Fibroblast of villous mesenchyme (primary cell): ENCODE measurements at regions not wholly inside any gene's neighbourhood (a gene's known extent, or its start where the extent isn't known, plus 50 kb on each side); places are given as distances from the start of the nearest gene placed in this dataset.

Experiments used
- DNase-seq: peaks from one replicate; pipeline ENCODE4 v3.0.0-alpha.2; 2010; ENCODE audit warnings: low read depth
- H3K4me3 ChIP-seq: 2 replicates; pipeline ENCODE4 v1.5.1; 2011; ENCODE audit warnings: low read depth, mild to moderate bottlenecking, low read length
- TF ChIP-seq, protein P1 (sequence below): IDR thresholded peaks from 2 replicates; pipeline ENCODE4 v1.5.1; 2012; ENCODE audit warnings: low read depth, mild to moderate bottlenecking, low read length; ENCODE audit not compliant: insufficient read depth

DNA sequence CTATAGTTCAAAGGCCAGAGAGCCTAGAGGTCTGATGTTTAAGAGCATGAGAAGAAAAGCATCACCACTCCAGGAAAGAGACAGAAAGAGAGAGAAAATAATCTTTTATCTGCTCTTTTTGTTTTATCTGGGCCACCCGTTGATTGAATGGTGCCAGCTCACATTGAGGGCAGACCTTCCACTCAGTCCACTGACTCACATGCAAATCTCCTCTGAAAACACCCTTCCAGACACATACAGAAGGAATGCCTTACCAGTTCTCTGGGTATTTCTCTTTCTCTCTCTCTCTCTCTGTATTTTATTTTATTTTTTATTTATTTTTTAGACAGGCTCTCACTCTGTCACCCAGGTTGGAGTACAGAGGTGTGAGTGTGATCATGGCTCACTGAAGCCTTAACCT, 252.5 kb downstream of the DTHD1 start:
- TF ChIP-seq, protein P1, sequence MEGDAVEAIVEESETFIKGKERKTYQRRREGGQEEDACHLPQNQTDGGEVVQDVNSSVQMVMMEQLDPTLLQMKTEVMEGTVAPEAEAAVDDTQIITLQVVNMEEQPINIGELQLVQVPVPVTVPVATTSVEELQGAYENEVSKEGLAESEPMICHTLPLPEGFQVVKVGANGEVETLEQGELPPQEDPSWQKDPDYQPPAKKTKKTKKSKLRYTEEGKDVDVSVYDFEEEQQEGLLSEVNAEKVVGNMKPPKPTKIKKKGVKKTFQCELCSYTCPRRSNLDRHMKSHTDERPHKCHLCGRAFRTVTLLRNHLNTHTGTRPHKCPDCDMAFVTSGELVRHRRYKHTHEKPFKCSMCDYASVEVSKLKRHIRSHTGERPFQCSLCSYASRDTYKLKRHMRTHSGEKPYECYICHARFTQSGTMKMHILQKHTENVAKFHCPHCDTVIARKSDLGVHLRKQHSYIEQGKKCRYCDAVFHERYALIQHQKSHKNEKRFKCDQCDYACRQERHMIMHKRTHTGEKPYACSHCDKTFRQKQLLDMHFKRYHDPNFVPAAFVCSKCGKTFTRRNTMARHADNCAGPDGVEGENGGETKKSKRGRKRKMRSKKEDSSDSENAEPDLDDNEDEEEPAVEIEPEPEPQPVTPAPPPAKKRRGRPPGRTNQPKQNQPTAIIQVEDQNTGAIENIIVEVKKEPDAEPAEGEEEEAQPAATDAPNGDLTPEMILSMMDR, result no peak

DNA sequence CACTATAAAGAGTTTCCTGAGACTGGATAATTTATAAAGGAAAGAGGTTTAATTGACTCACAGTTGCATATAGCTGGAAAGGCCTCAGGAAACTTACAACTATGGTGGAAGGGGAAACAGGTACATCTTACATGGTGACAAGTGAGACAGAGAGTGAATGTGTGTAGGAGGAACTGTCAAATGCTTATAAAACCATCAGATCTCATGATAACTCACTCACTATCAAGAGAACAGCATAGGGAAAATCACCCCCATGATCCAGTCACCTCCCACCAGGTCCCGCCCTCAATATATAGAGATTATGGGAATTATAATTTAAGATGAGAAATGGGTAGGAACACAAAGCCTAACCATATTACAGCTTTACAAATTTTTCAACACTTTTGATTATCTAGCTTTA, 266.0 kb downstream of the DTHD1 start:
- H3K4me3 ChIP-seq, result no peak overlapping the region
- TF ChIP-seq, protein P1, result no peak
- DNase-seq, result no peak

More for the DNA sequence above, 252.5 kb downstream of the DTHD1 start:
- H3K4me3 ChIP-seq, result no peak overlapping the region
- DNase-seq, result no peak

DNA sequence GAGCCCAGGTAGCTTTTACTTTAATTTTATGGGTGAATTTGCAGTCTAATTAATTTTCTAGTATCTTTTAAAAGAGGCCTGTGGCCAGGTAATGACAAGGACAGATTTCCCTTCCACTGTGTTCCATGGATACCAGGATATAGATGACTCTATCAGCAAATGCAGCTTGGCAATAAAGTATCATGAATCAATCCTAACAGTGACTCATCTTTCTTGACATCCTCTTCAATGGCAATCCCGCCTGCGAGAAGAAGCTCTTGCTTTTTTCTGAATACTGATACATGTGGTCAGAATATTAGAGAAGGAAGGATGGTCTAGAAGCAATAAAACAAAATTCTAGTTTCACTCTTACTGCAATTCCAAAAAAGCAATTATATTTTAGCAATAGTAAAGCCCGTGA, 267.8 kb downstream of the DTHD1 start:
- H3K4me3 ChIP-seq, result no peak overlapping the region
- TF ChIP-seq, protein P1, result no peak
- no peak for DNase-seq

DNA sequence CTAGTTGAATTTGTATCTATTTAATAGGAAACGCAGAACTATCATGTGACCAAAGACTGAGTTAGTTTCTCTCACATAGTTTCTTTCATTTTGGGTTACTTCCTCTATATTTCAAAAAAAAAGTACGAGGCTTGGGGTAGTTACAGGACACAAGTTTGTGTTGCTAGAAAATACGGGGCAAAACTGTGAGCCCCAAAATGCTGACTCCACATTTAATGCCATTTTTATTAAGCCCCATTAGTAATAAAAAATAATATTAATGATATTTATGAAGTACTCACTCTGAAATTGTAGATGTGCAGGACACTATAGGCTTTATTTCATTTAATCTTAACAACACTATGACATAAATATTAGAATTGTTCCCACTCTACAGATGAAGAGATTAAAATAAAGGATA, 268.6 kb downstream of the DTHD1 start:
- TF ChIP-seq, protein P1, result no peak
- H3K4me3 ChIP-seq, result no peak overlapping the region
- no peak for DNase-seq

DNA sequence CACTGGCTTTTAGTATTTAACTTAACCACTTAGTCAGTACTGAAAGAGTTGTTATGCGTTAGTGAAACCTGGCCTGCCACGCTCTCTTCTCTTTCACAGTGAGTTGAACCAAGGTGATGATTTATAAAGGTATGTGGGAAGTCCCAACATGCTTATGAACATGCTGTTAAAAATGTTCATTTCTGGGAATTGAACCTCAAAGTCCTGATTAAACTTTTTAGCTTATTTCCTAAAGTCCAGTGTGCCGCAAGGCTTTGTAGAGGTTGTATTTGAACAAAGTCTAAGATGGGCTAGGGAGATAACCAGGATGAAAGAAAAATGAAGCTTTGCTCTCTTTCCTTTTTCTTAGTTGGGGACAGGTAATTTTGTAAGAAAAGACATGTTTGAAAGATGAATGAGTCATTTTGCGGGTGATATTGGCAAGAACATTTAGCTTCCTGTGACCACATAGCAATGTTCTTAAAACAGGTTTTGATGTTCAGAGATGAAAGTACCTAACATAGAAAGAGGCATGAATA, 270.3 kb downstream of the DTHD1 start:
- DNase-seq, result no peak
- H3K4me3 ChIP-seq, result no peak overlapping the region
- TF ChIP-seq, protein P1, result no peak

DNA sequence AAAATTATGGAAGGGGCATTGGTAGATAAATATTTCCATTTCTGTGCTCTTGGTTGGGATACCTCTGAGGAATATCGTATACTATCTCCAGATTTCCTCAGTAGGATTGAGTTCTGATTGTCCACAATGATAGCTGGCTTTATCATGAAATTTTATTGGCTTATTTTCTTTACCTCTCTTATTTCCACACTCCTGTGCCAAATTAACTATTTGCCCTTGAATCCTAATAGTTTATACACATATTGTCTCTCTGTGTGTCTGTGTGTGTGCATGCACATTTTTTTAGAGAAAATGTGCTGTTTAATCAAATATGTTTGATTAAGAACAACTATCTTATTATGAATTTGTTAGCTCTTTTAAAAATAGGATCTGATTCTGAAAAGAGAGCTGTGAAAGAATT, 271.6 kb downstream of the DTHD1 start:
- no peak overlapping the region for H3K4me3 ChIP-seq
- TF ChIP-seq, protein P1, result no peak

DNA sequence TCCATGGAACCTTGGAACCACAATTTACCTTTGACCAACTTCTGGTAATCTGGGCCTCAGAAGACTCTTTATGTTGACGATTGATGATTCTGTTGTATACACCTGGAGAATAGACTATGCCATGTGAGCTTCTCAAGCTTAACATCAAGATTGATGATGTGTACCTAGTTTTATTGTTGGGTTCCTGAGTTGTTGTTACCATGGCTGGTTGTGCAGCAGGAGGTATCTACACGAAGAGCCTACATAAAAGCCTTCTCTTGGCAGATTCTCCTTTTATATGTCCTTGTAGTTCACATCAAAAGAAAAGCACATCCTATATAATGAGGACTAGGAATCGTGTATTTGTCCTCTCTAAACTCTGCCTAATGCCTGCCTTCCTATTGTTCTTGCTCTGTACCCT, 272.0 kb downstream of the DTHD1 start:
- TF ChIP-seq, protein P1, result no peak
- no peak for DNase-seq
- H3K4me3 ChIP-seq, result no peak overlapping the region

More for the DNA sequence above, 271.6 kb downstream of the DTHD1 start:
- DNase-seq, result no peak
